Endothelial cell of umbilical vein (primary cell): ENCODE measurements at regions not wholly inside any gene's neighbourhood (a gene's known extent, or its start where the extent isn't known, plus 50 kb on each side); places are given as distances from the start of the nearest gene placed in this dataset.

Experiments used
- BruUV-seq: library from RNA; stranded (reverse); fragments of 400-500 nt; replicated peaks from 2 replicates; lab custom pipeline; 2021; lab: Mats Ljungman, UMichigan
- CTCF ChIA-PET: fragments of 300-600, 350-600 bp; sonication (Branson Sonifier 250); formaldehyde crosslinking; loops from one replicate; lab custom pipeline; 2021; ENCODE audit warnings: antibody characterized with exemption, inconsistent platforms; lab: Charles Lee
- POLR2A ChIA-PET: fragments of 300-600, 350-600 bp; sonication (Branson Sonifier 250); formaldehyde crosslinking; loops from one replicate; lab custom pipeline; 2021; ENCODE audit warnings: antibody characterized with exemption, inconsistent platforms; lab: Charles Lee
- DNase-seq: peaks from one replicate; pipeline ENCODE4 v3.0.0-alpha.2; 2011; ENCODE audit warnings: low read depth, low spot score
- FAIRE-seq: peaks from 2 replicates; lab custom pipeline; 2011; peaks lifted over from hg19 to GRCh38; lab: Jason Lieb, UNC
- H2AFZ ChIP-seq: 2 replicates; pipeline ENCODE4 v1.6.0; 2012; ENCODE audit warnings: low read depth, low read length, control low read depth, inconsistent platforms
- H3K27ac ChIP-seq: 2 replicates; pipeline ENCODE4 v1.5.1; 2011; ENCODE audit warnings: low read depth, mild to moderate bottlenecking, control low read depth, low read length, moderate library complexity; ENCODE audit not compliant: insufficient read depth
- H3K27me3 ChIP-seq, 2 experiments: 2 replicates each; pipeline versions ENCODE4 v1.6.0 to v1.6.1; 2011; ENCODE audit warnings: low read length in 2 of 2, mixed read lengths in 1 of 2; ENCODE audit not compliant: control insufficient read depth in 2 of 2, insufficient read depth in 2 of 2
- H3K36me3 ChIP-seq, 2 experiments: 2 replicates in 1 of 2; 3 replicates in 1 of 2; pipeline ENCODE4 v1.5.1; 2011; ENCODE audit warnings: low read length in 2 of 2, mild to moderate bottlenecking in 1 of 2, moderate library complexity in 1 of 2; ENCODE audit not compliant: control insufficient read depth in 2 of 2, insufficient read depth in 2 of 2; ENCODE audit errors: extremely low read depth in 1 of 2
- H3K4me1 ChIP-seq: 3 replicates; pipeline ENCODE4 v1.5.1; 2011; ENCODE audit warnings: mild to moderate bottlenecking, low read length; ENCODE audit not compliant: control insufficient read depth, insufficient read depth; ENCODE audit errors: extremely low read depth
- H3K4me2 ChIP-seq: 2 replicates; pipeline ENCODE4 v1.6.1; 2011; ENCODE audit warnings: low read length, control low read depth, mixed read lengths; ENCODE audit not compliant: insufficient read depth
- H3K4me3 ChIP-seq, 3 experiments: fragments of 200-600 bp in 1 of 3; sonication (generic), shearing (Covaris generic) in 1 of 3; replicated peaks in 1 of 3; 2 replicates each; pipeline ENCODE4 v1.5.1; 2011 to 2016; ENCODE audit warnings: control low read depth in 3 of 3, low read length in 3 of 3, mild to moderate bottlenecking in 2 of 3, inconsistent platforms in 1 of 3, low read depth in 1 of 3, moderate library complexity in 1 of 3; ENCODE audit not compliant: insufficient read depth in 1 of 3
- H3K79me2 ChIP-seq: 2 replicates; pipeline ENCODE4 v1.6.0; 2012; ENCODE audit warnings: low read length, inconsistent platforms; ENCODE audit not compliant: control insufficient read depth, insufficient read depth
- H3K9ac ChIP-seq: replicated peaks from 2 replicates; pipeline ENCODE3; 2011; ENCODE audit warnings: low read length, control low read depth; ENCODE audit not compliant: insufficient read depth; ENCODE audit errors: extremely low read depth
- H3K9me1 ChIP-seq: replicated peaks from 3 replicates; pipeline ENCODE4 v1.6.0; 2011; ENCODE audit warnings: mild to moderate bottlenecking, low read length; ENCODE audit not compliant: control insufficient read depth, insufficient read depth; ENCODE audit errors: extremely low read depth
- H3K9me3 ChIP-seq: replicated peaks from 2 replicates; pipeline ENCODE4 v1.5.1; 2012; ENCODE audit warnings: low read length, inconsistent platforms; ENCODE audit not compliant: control insufficient read depth, insufficient read depth
- H4K20me1 ChIP-seq: replicated peaks from 2 replicates; pipeline ENCODE3; 2011; ENCODE audit warnings: mild to moderate bottlenecking, low read length; ENCODE audit not compliant: control insufficient read depth, insufficient read depth; ENCODE audit errors: extremely low read depth
- EZH2 ChIP-seq: IDR thresholded peaks from 2 replicates; pipeline ENCODE4 v1.6.1; 2012; ENCODE audit warnings: borderline replicate concordance, low read depth, mild to moderate bottlenecking, moderate library complexity, low read length, inconsistent platforms; ENCODE audit not compliant: severe bottlenecking
- FOS ChIP-seq: IDR thresholded peaks from 2 replicates; pipeline ENCODE4 v1.6.1; 2011; ENCODE audit warnings: mild to moderate bottlenecking, low read length, moderate library complexity, borderline replicate concordance; ENCODE audit not compliant: insufficient read depth
- MYC ChIP-seq: IDR thresholded peaks from one replicate; pipeline ENCODE4 v1.6.1; 2011; ENCODE audit warnings: mild to moderate bottlenecking, low read depth, low read length
- POLR2A ChIP-seq: IDR thresholded peaks from 2 replicates; pipeline ENCODE4 v1.6.1; 2012; ENCODE audit warnings: low read depth, mild to moderate bottlenecking, control low read depth, low read length
- dilution Hi-C: fragments of 300-500 bp; cut with MboI; formaldehyde crosslinking; loops from one replicate; pipeline ENCODE4 v1.15.0; 2019; ENCODE audit warnings: low sequenced_read_pairs; ENCODE audit not compliant: extremely low pct_ligation_motif_present
- intact Hi-C: fragments of 100-400 bp; cut with micrococcal nuclease; formaldehyde crosslinking; loops from one replicate; pipeline ENCODE4 v1.10.0; 2022
- TF ChIP-seq, protein P1 (sequence below): IDR thresholded peaks from 2 replicates; pipeline ENCODE4 v1.6.1; 2011; ENCODE audit not compliant: insufficient read depth, insufficient read length
- TF ChIP-seq, protein P2 (sequence below), 2 donors: IDR thresholded peaks; 1 replicate in 1 of 2; 2 replicates in 1 of 2; pipeline ENCODE4 v1.5.1; 2011; ENCODE audit warnings: low read length in 2 of 2, mild to moderate bottlenecking in 2 of 2, moderate library complexity in 2 of 2, control low read depth in 1 of 2, inconsistent platforms in 1 of 2, low read depth in 1 of 2; ENCODE audit not compliant: insufficient read depth in 1 of 2; ENCODE audit errors: extremely low read depth in 1 of 2

DNA sequence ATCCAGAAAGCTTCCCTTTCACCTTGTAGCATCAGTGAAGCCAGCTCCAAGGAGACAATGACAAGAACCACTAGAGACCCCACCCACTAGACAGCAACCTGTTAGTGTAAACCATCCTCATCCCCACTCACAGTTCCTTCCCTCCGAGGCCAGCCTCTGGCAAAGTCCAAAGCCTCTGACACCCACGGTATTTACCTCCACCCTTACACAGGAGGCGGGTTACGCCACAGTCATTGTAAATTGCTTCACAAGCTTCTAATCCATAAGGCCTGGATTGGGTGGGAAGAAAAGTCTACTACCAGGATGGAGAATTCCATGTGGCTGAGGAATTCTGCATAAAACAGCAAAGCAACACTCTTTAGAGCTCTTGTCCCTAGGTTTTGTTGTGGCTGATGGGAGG lies 287.4 kb downstream of the BUD13 start:
- Histone ChIP-seq H3K9me3 (no peaks in the 10 kb centered on the region), H3K4me1 (no peaks in the 10 kb centered on the region), H2AFZ (no peak overlapping the region), H3K4me2 (no peak overlapping the region), H3K9me1 (no peaks in the 10 kb centered on the region), H3K4me3 (no peak overlapping the region), H4K20me1 (no peaks in the 10 kb centered on the region), H3K27me3 (peaks cover 5 to 6% of the 10 kb centered on the region in 2 experiments), H3K27ac (no peak overlapping the region), H3K36me3 (no peaks in the 10 kb centered on the region), H3K9ac (no peak overlapping the region), H3K79me2 (no peaks in the 10 kb centered on the region)
- BruUV-seq: no TSS peak
- FAIRE-seq (no peak), DNase-seq (no peak)
- dilution Hi-C loops: no loop called here
- POLR2A ChIA-PET: no interaction called here
- TF ChIP-seq FOS (no peak), MYC (no peak), EZH2 (no peak)
- TF ChIP-seq, protein P1, sequence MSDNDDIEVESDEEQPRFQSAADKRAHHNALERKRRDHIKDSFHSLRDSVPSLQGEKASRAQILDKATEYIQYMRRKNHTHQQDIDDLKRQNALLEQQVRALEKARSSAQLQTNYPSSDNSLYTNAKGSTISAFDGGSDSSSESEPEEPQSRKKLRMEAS: no peak
- TF ChIP-seq, protein P2, sequence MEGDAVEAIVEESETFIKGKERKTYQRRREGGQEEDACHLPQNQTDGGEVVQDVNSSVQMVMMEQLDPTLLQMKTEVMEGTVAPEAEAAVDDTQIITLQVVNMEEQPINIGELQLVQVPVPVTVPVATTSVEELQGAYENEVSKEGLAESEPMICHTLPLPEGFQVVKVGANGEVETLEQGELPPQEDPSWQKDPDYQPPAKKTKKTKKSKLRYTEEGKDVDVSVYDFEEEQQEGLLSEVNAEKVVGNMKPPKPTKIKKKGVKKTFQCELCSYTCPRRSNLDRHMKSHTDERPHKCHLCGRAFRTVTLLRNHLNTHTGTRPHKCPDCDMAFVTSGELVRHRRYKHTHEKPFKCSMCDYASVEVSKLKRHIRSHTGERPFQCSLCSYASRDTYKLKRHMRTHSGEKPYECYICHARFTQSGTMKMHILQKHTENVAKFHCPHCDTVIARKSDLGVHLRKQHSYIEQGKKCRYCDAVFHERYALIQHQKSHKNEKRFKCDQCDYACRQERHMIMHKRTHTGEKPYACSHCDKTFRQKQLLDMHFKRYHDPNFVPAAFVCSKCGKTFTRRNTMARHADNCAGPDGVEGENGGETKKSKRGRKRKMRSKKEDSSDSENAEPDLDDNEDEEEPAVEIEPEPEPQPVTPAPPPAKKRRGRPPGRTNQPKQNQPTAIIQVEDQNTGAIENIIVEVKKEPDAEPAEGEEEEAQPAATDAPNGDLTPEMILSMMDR (IDR thresholded peaks at IDR 0.05; ENCODE audit: extremely low read depth in 1 of 2, insufficient read depth in 1 of 2, low read depth in 1 of 2, low read length in 2 of 2): no peak
- CTCF ChIA-PET: interaction anchor here (1.4 kb wide), 1 partner anchor 14 kb away, joined by 5 read pairs; no protein-coding TSS in a partner anchor
- intact Hi-C loops: no loop called here

DNA sequence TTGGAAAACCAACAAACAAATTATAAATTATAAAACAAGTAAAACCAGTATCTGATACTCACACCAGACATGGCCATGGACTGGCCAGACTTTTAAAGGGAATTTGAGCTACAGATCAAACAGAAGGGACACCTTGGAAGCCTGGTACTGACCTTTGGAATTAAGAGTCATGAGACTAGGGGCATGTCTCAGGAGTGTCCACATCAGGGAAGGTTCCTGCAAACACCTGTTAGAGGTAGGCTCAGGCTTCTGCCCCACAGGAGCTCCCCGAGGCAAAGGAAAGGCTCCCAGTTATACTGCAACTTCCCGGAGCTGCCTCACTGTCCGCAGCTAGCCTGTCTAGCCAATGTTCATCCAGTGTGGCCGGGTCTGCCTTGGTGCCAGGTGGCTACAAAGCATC lies 290.1 kb downstream of the BUD13 start:
- dilution Hi-C loops: no loop called here

More for the DNA sequence above, 290.1 kb downstream of the BUD13 start:
- no peak overlapping the region for H3K4me3 ChIP-seq
- FAIRE-seq (no peak), DNase-seq (no peak)
- TF ChIP-seq EZH2 (no peak), POLR2A (no peak)
- H3K4me1 ChIP-seq: no peaks in the 10 kb centered on the region
- no peaks in the 10 kb centered on the region for H3K9me3 ChIP-seq
- H3K27ac ChIP-seq: no peak overlapping the region
- ChIA-PET CTCF (interaction anchor here (1.6 to 2.2 kb wide), 3 partner anchors 16 to 124 kb away, joined by 4 to 10 read pairs (median 6); no protein-coding TSS in a partner anchor), POLR2A (no interaction called here)
- no peaks in the 10 kb centered on the region for H4K20me1 ChIP-seq
- no peaks in the 10 kb centered on the region for H3K9me1 ChIP-seq
- BruUV-seq: no TSS peak
- H3K4me2 ChIP-seq: no peak overlapping the region
- H2AFZ ChIP-seq: no peak overlapping the region
- H3K36me3 ChIP-seq: no peaks in the 10 kb centered on the region
- H3K79me2 ChIP-seq: no peaks in the 10 kb centered on the region
- intact Hi-C loops: no loop called here
- peaks cover 3 to 6% of the 10 kb centered on the region in 2 experiments for H3K27me3 ChIP-seq
- no peak overlapping the region for H3K9ac ChIP-seq
